Smooth muscle cell (in vitro differentiated cells): ENCODE measurements at regions not wholly inside any gene's neighbourhood (a gene's known extent, or its start where the extent isn't known, plus 50 kb on each side); places are given as distances from the start of the nearest gene placed in this dataset.

ENCODE experiments used
- DNase-seq: peaks from one replicate; lab custom pipeline; 2025; ENCODE audit not compliant: unreplicated experiment; lab: John Stamatoyannopoulos, UW
- H2AFZ ChIP-seq: fragments of 200-600 bp; sonication (generic); 2 replicates; pipeline ENCODE4 v1.6.0; 2016; ENCODE audit warnings: antibody characterized with exemption, low read depth, mild to moderate bottlenecking
- H3F3A ChIP-seq: fragments of 200-600 bp; sonication (generic); 2 replicates; pipeline ENCODE4 v1.6.0; 2017; ENCODE audit warnings: antibody characterized with exemption, low read depth
- H3K27ac ChIP-seq: fragments of 200-600 bp; sonication (generic); 2 replicates; pipeline ENCODE4 v1.5.1; 2016; ENCODE audit warnings: low read depth, mild to moderate bottlenecking
- H3K27me3 ChIP-seq: fragments of 200-600 bp; sonication (generic); 2 replicates; pipeline ENCODE4 v1.6.1; 2016; ENCODE audit warnings: low read depth, mild to moderate bottlenecking
- H3K36me3 ChIP-seq: fragments of 200-600 bp; sonication (generic); 2 replicates; pipeline ENCODE4 v1.5.1; 2016; ENCODE audit warnings: low read depth
- H3K4me1 ChIP-seq: fragments of 200-600 bp; sonication (generic); 2 replicates; pipeline ENCODE4 v1.5.1; 2016; ENCODE audit warnings: low read depth
- H3K4me2 ChIP-seq: fragments of 200-600 bp; sonication (generic); 2 replicates; pipeline ENCODE4 v1.6.0; 2016; ENCODE audit warnings: mild to moderate bottlenecking
- H3K4me3 ChIP-seq: fragments of 200-600 bp; sonication (generic); 2 replicates; pipeline ENCODE4 v1.5.1; 2016; ENCODE audit warnings: mild to moderate bottlenecking
- H3K79me2 ChIP-seq: fragments of 200-600 bp; sonication (generic); 2 replicates; pipeline ENCODE4 v1.6.0; 2016; ENCODE audit warnings: low read depth, mild to moderate bottlenecking
- H3K9ac ChIP-seq: fragments of 200-600 bp; sonication (generic); 2 replicates; pipeline ENCODE4 v1.6.0; 2016; ENCODE audit warnings: low read depth
- H3K9me3 ChIP-seq: fragments of 200-600 bp; sonication (generic); replicated peaks from 2 replicates; pipeline ENCODE4 v1.5.1; 2016; ENCODE audit warnings: low read depth
- H4K20me1 ChIP-seq: fragments of 200-600 bp; sonication (generic); 2 replicates; pipeline ENCODE4 v1.6.0; 2016; ENCODE audit warnings: low read depth
- WGBS: methylation state at CpG from one replicate; pipeline ENCODE4 v1.1.7; 2016; ENCODE audit warnings: low lambda C conversion rate; 5-methylcytosine and 5-hydroxymethylcytosine counted together
- TF ChIP-seq, protein P1 (sequence below): fragments of 200-600 bp; sonication (generic); IDR thresholded peaks from 2 replicates; pipeline ENCODE4 v1.5.1; 2017; ENCODE audit warnings: borderline replicate concordance, mild to moderate bottlenecking, antibody characterized with exemption; ENCODE audit not compliant: insufficient read depth, poor library complexity, severe bottlenecking

GRCh38 chr2:52536929-52537460, 1230.6 kb upstream of the CHAC2 start:
- H3K9ac ChIP-seq: no peak overlapping the region
- TF ChIP-seq, protein P1, sequence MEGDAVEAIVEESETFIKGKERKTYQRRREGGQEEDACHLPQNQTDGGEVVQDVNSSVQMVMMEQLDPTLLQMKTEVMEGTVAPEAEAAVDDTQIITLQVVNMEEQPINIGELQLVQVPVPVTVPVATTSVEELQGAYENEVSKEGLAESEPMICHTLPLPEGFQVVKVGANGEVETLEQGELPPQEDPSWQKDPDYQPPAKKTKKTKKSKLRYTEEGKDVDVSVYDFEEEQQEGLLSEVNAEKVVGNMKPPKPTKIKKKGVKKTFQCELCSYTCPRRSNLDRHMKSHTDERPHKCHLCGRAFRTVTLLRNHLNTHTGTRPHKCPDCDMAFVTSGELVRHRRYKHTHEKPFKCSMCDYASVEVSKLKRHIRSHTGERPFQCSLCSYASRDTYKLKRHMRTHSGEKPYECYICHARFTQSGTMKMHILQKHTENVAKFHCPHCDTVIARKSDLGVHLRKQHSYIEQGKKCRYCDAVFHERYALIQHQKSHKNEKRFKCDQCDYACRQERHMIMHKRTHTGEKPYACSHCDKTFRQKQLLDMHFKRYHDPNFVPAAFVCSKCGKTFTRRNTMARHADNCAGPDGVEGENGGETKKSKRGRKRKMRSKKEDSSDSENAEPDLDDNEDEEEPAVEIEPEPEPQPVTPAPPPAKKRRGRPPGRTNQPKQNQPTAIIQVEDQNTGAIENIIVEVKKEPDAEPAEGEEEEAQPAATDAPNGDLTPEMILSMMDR: no peak
- H3K27me3 ChIP-seq: no peaks in the 10 kb centered on the region
- no peak for DNase-seq
- H4K20me1 ChIP-seq: no peaks in the 10 kb centered on the region
- no peaks in the 10 kb centered on the region for H3K36me3 ChIP-seq
- H3K4me3 ChIP-seq: no peak overlapping the region
- H3K4me1 ChIP-seq: no peaks in the 10 kb centered on the region
- WGBS: 85% methylated on average over 3 of the region's 3 CpGs
- H3K9me3 ChIP-seq: no peaks in the 10 kb centered on the region
- H3K4me2 ChIP-seq: no peak overlapping the region
- no peak overlapping the region for H3K27ac ChIP-seq
- no peak overlapping the region for H2AFZ ChIP-seq
- H3K79me2 ChIP-seq: no peaks in the 10 kb centered on the region
- no peaks in the 10 kb centered on the region for H3F3A ChIP-seq

GRCh38 chr2:52532956-52533355, 1234.6 kb upstream of the CHAC2 start:
- Histone ChIP-seq H3K9me3 (no peaks in the 10 kb centered on the region), H3K4me1 (no peaks in the 10 kb centered on the region), H3K27ac (no peak overlapping the region), H4K20me1 (no peaks in the 10 kb centered on the region), H3K36me3 (no peaks in the 10 kb centered on the region), H3K79me2 (no peaks in the 10 kb centered on the region), H3K4me2 (no peak overlapping the region), H2AFZ (no peak overlapping the region), H3K9ac (no peak overlapping the region), H3K4me3 (no peak overlapping the region), H3K27me3 (no peaks in the 10 kb centered on the region), H3F3A (no peaks in the 10 kb centered on the region)
- WGBS: 70% methylated on average over 1 of the region's 1 CpG
- TF ChIP-seq, protein P1: no peak
- DNase-seq: no peak

DNA sequence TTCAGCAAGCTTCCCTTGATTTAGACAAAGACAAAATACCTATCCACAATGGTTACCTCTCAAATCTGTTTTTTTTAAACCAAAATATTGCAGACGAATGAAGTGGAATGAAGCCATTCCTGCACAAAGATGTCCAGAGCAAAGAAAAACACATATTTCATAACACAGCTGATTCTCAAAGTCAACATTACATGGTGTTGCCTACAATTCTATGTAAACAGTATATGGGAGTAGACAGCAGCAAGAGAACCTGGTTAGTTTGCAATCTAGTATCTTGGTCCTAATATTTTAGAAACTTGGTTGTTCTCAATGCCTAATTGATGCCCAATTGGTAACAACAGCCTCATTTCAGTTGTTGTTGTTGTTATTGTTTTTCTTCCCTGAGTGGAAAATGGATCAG, 1240.9 kb upstream of the CHAC2 start:
- 95% methylated on average over 1 of the region's 1 CpG for WGBS
- Histone ChIP-seq H4K20me1 (no peaks in the 10 kb centered on the region), H3K27ac (no peak overlapping the region), H3K27me3 (no peaks in the 10 kb centered on the region), H3K4me2 (no peak overlapping the region), H2AFZ (no peak overlapping the region), H3K4me3 (no peak overlapping the region), H3K36me3 (no peaks in the 10 kb centered on the region), H3K9ac (no peak overlapping the region), H3K79me2 (no peaks in the 10 kb centered on the region), H3K9me3 (no peaks in the 10 kb centered on the region), H3F3A (no peaks in the 10 kb centered on the region), H3K4me1 (no peaks in the 10 kb centered on the region)
- DNase-seq: no peak
- TF ChIP-seq, protein P1: no peak

DNA sequence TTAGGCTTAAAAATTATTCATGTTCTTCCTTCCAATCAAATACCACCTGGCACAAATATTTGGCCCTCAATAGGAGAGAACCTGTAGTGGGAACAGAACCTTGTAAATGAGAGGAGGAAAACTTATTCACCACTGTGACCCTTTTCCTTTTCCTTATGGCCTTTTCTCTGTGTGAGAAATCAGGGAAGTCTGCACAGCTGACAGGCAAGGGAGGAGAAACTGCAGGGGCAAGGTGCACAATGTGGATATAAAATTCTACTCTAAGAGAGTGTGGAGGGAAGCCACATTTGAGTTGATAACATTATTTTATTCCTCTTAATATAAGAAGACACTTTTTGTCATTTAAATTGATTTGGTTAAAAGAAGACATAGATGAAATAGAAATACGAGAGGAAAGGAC, 1247.0 kb upstream of the CHAC2 start:
- TF ChIP-seq, protein P1: no peak
- Histone ChIP-seq H4K20me1 (no peaks in the 10 kb centered on the region), H3K4me3 (no peak overlapping the region), H3K36me3 (no peaks in the 10 kb centered on the region), H3K4me2 (no peak overlapping the region), H3K27ac (no peak overlapping the region), H3K79me2 (no peaks in the 10 kb centered on the region), H3F3A (no peaks in the 10 kb centered on the region), H3K9me3 (no peaks in the 10 kb centered on the region), H2AFZ (no peak overlapping the region), H3K4me1 (peaks cover 9% of the 10 kb centered on the region), H3K27me3 (no peaks in the 10 kb centered on the region), H3K9ac (no peak overlapping the region)
- DNase-seq: no peak
- WGBS: 95% methylated on average over 1 of the region's 1 CpG
